ENCODE measurements at regions not wholly inside any gene's neighbourhood (a gene's known extent, or its start where the extent isn't known, plus 50 kb on each side); places are given as distances from the start of the nearest gene placed in this dataset.
"Not testable (repeated sequence)": the region's sequence is repeated elsewhere in the genome, so short reads cannot be mapped to it uniquely, and the experiment has no call there.

DNA sequence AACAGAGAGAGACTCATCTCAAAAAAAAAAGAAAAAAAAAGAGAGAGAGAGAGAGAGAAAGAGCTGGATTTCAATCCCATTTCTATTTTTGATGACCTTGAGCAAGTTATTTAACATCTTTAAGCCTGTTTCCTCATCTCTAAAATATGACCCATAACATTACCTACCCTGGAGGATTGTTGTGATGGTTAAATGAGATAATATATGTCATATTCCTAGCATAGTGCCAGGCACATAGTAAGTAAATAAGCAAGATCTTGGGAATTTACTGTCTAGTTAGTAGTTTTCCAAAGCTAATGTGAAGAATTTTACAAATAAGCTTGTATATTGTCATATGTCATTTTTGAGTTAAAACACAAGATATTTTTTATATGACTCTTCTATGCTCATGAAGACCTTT lies 236.5 kb downstream of the PHLDA1 start:
- DNase-seq (ENCODE audit: low read depth): no peak

DNA sequence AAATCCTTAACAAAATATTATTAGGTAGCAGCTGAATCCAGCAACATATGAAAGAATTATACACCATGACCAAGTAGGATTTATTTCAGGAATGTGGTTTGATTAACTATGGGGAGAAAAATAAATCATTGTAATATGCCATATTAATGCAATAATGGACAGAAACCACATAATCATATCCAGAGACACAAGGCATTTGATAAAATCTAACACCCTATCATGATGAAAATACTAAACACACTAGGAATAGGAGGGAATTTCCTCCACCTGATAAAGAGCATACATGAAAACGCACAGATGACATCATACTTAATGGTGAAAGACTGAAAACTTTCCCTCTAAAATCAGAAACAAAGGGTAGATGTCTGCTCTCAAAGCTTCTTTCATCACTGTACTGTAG lies 238.9 kb downstream of the PHLDA1 start:
- DNase-seq (ENCODE audit: low read depth): no peak

DNA sequence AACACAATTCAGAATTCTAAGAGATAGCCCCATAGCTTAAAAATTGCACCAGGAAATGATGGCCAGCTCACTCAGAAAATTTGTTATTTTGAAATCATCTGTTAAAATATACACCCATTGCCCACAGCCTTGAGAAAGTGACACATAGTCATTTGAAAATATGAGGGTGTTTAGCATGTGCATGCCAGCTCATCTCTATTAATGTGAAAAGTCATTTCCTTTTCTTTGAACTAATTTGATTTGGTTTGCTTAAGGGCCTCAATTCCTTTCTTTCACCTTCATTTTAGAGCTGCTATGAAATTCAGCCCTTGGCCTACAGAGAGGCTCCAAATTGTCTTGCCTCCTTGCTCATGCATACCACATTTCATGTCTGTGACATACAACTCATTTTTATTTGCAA lies 241.4 kb downstream of the PHLDA1 start:
- DNase-seq (ENCODE audit: low read depth): peak; percentile 73

DNA sequence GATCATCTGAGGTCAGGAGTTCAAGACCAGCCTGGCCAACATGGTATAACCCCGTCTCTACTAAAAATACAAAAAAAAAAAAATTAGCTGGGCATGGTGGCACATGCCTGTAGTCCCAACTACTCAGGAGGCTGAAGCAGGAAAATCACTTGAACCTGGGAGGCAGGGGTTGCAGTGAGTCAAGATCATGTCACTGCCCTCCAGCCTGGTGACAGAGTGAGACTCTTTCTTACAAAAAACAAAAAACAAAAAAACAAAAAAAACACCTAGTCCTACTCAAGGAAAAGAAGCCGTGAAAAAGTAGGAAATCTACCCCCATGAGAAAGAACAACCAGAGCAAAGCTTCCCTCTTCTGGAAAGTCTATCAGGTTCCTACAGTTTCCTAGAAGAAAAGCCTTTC lies 244.4 kb downstream of the PHLDA1 start:
- not testable (repeated sequence) for DNase-seq (ENCODE audit: low read depth)

DNA sequence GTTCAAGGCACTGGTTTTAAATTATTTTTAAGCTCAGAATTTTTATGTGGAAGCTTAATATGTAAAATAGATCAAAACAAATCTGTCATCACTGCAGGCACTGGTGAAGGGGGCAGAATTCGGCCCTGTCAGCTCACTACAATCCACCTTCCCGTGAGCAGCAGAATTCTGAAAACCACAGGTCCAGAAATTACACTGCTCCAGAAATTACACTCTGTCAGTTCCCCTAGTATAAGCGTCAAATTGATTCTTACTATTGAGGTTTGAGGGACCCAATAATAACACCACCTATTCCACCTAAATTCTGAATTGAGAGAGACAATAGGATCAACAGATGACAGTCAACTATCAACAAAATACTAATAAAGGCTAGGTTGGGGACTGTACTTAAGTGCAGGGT lies 245.5 kb downstream of the PHLDA1 start:
- DNase-seq (ENCODE audit: low read depth): no peak

DNA sequence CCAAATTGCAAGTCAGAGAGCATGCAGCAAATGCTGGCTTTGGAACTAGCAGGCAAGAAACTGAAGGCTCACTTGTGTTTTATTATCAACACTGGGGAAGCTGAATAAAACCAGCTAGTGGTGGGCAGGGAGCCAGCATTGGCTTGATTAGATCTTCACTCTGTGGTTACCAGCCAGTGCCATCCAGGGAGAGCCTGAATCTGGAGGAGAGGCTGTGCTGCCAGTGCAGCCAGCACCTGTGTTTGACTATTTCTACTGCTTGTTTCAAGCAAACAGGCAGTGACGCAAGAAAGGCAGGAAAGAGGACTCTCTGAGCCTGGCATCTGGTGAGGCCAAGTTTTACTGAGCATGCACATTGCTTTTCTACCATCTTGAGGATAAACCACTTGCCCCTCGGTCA lies 247.0 kb downstream of the PHLDA1 start:
- no peak for DNase-seq (ENCODE audit: low read depth)

DNA sequence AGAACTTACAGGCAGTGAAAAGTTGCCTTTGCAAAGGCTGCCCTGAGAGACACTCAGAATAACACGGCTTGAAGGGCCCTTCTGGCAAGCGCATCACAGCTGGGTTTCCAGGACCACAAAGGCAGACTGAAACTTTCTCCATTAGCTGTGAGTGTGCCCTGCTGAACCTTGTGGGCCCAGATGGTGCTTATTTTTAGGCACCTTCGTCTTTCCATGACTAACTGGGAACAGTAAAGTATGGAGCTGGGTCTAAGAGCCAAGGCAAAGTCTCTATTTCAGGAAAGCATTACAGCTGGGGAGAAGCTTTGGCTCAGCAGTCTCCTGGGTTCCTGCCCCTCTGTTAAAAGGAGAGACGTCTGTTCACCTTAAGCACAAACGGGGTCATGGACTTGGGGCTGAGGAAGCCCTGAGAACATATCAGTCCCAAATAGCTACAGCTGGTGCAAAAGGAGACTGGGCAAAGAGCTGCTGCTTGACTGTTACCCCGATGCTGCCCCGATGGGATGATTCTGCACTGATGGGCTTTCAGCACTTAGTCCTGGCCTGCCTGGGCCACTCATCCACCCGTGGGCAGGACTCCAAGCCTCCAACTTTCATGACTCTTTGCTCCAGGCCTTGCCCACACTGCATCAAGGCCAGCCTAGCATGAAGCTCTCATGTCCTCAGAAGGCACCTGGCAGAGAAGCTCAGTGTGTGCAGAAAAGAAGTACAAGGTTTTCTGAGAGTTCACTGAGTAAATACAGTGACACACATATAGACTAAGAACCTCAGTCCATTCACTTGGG lies 248.3 kb downstream of the PHLDA1 start:
- DNase-seq (ENCODE audit: low read depth): no peak

DNA sequence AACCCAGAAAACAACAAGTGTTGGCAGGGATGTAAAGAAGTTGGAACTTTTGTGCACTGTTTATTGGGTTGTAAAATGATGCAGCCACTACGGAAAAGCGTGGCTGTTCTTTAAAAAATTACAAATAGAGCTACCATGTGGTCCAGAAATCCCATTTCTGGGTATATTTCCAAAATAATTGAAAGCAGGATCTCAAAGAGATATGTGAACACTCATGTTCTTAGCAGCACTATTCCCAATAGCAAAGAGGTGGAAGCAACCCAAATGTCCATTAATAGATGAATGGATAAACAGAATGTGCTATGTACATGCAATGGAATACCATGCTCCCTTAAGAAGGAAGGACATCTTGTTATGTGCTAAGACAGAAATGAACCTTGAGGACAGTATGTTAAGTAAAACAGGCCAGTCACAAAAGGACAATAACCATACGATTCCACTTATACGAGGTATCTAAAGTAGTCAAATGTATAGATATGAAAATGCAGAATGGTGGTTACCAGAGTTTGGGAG lies 249.5 kb downstream of the PHLDA1 start:
- no peak for DNase-seq (ENCODE audit: low read depth)

DNA sequence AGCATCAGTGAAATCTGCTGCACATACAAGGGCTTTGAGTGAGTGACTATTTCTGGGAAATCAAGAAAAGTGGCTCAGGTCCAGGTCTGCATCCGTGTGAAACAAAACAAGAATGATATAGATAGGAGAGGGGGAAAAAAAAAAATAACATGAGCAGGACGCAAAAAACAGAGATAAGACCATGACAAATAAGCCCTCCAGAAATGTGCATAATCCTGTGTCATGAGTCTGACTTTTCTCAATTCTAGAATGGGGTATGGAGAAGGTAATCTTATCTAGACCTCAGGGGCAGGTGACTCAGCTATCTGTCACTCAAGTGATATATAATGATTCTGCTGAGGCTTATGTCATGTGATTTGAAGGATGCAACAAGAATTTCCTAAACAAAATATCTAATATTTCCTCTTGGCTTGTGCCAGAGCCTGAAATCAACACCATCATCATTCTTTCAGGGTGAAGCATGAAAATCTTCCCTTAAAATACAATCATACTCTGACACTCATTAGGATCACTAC lies 250.0 kb downstream of the PHLDA1 start:
- DNase-seq (ENCODE audit: low read depth): peak; percentile 90

DNA sequence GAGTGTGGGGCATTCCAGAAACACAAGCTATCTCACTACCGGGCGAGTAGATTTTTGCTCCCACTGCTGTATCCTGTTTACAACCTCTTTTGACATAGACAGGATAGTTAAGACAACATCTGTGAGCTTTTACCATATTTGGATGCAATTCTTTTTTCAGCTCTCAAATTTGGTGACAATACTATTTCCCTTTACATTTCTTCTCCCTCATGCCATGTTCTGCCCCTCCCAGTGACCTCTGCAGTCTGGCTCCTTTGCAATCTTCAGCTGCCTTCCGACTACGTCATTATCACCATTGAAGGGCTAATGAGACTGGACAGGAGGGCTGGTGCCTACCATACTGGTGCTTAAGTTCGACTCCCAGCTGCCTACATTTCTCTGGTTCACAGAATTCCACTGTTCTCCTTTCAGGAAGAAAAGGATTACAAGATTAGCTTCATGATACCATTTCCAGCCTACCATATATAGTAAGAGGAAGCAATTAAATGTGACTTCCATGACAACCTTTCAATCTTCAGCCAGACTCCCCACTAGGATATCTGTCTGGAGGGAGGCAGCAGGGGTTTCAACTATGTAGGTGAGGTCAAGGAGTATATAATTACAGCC lies 251.6 kb downstream of the PHLDA1 start:
- DNase-seq (ENCODE audit: low read depth): no peak

DNA sequence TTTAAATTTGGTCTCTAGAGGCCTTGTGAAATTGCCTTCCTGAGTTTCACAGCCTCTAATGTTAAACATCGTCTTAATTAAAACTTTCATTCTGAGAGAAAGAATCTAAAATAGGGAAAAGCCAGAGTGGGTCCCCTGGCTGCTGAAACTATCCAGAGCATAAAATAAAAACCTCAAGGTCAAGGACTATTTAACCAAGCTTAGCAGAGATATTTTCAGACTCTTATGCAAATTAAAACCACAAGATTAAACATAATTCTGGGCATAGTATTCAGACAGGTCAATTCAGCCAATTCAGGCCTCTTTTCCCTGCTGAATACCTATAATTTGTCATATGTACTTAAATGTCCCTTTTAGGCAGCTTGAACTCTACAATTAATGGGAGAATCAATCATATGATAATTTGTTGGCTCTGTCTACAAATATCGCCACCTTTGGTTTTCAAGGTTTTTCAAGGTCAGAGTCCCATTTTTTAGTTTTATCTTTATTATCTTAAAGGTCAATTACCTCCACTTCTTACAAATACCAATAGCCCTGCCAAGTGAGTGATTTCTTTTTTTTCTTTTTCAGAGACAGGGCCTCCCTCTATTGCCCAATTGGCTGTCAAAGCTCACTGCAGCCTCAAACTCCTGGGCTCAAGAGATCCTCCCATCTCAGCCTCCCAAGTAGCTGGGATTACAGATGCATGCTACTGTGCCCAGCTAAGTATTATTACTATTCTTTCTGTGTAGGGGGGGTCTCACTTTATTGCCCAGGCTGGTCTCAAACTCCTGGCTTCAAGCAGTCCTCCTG lies 257.1 kb downstream of the PHLDA1 start:
- no peak for DNase-seq (ENCODE audit: low read depth)

DNA sequence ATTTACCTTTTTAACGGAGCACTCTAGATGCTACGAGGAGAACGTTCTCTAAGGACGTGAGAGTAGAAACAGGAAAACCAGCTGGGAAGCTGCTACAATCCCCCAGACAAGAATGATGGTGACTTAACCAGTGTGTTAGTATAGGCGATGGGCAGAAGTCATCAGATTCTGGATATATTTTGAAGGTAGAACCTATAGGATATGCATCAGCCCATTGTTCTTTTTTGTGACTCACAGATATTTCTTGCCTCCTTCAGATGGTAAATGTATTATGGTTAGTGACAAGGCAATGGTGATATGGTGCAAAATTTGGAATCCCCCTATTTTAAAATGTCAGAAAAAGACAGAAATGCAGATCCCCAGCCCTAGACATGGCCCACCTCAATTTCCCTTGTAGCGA lies 258.2 kb downstream of the PHLDA1 start:
- DNase-seq (ENCODE audit: low read depth): no peak

DNA sequence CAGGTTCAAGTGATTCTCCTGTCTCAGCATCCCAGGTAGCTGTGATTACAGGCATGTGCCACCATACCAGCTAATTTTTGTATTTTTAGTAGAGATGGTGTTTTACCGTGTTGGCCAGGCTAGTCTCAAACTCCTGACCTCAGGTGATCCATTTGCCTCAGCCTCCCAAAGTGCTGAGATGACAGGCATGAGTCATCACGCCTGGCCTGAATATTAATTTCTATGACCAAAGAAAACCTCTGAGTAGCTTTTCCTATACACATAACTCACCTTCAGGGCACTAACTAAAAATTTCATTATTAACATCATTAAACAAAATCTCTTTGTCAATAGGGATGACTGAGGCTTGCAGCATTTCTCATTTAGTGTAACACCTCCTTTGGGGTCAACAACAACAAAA lies 259.6 kb upstream of the KRR1 start:
- no peak for DNase-seq (ENCODE audit: low read depth)

DNA sequence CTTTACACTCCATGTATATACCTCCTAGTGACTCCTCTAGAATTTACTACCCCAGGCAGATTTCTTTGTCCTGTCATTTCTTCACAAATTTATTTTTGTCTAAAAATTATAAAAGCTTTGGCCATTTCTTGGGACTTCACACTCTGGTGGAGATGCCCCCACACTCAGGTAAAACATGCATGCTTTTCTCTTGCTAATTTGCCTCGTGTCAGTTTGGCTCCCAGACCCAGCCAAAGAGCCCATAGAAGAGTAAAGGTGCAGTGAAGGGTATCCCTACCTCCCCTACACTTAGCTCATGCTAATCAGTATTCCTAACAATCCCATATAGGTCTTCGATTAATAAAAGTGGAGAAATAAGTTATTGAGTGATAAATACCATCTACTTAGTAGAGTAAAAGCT lies 256.5 kb upstream of the KRR1 start:
- DNase-seq (ENCODE audit: low read depth): no peak

DNA sequence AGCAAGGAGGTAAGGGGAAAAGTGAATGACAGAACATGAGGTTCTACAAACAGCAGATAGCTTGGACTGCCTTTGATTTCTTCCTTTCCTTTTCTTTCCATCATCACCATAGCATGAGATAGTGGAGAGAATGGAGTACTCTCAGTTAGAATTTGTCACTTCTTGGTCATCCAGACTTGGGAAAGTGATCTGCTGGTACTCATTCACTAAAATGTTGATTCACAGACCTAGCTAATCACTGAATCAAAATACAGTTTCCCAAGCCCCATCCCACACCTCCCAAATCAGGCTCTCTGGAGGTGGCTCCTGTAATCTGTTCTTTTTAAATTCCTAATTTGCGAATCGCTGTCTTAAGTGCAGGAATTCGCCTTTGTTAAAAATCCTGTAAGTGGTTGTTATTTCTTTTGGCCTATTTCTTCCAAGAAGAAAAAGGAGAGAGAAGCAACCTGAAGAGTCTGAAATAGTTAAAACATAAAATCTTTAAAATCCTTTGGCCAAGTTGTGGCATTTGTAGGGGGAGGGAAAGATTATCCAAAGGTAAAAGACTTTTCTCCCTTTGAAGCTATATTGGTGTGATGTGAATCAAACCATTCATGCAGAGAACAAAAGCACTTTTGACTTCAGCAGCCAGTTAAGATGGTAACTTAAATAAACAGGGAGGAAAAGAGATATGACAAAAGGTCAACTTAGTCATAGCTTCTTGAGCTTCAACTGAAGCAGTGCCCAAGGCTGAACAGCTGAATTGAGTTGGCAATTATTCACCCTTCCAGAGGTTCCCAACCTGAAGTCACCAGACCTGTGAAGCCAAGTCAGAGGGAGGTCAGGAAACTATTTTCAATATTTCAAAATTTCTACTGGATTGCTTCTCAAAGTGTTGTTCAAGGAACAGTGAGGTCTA lies 255.1 kb upstream of the KRR1 start:
- DNase-seq (ENCODE audit: low read depth): peak; percentile 65

DNA sequence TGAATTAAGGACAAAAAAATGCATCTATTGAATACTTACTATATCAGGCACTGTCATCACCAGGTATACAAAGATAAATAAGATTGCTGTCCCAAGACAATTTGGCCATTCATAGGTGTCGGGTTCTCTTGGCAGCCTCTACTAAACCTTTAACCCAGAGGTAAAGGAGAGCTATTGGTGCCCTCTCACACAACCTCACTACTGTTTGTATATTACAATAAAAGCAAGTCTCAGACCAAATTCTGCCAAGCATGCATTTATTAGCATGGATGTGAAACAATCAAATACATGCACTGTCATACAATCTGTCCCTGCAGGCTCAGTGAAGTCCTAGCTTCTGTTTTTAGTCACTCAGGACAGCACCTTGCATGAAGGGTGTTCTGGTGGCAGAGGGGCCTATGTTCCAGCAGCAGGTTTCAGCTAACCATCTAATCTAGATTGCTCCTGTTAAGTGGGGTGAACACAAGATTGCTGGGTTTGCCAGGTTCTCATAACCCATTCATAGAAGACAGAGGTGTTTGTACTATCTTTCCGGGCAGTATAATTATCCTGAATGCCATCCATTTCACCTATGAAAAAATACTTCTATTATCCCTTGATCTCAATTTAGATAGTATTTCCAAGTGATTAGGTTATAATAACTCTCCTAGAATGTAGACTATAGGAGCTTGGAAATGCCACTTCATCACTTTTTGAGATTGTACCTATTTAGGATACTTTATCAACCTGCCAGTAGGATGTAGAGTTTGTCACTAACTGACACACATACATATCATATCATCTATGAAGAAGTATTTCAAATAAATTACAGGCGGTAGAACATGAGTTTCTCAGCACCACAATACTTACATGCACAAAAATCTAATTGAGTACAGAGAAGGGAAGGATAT lies 254.0 kb upstream of the KRR1 start:
- DNase-seq (ENCODE audit: low read depth): no peak

DNA sequence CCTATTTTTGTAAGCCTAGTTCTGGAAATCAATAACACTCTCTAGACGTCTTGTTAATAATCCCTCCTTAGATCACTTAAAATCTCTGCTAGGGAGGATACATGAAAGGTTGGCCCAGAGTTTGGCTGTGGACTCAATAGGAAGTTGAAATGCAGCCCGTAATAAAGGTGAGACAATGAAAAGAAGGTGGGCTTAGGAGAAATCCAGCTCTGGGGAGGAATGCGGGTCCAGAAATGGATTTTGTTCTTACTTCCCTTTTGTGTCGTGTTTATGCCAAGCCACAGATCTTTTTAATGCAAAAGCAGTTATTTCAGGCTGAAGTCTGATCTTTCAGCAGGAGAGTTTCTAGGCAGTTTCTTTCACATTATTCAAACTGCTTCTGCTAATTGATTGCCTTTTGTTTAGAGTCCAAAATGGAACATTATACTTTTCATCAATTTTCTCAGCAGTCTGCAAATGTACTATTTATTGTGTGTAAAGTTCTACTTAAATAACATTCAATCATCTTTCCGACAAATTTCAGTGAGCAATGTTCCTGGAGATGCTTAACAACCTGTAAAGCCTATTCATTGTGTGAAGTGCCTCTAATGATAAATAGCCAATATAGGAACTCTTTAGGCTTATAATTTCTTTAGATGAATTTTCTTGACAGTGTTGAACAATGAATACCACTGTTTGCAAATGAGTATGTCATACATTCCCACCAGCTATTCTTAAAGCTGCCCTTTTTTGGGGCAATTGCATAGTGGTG lies 252.9 kb upstream of the KRR1 start:
- DNase-seq (ENCODE audit: low read depth): no peak

DNA sequence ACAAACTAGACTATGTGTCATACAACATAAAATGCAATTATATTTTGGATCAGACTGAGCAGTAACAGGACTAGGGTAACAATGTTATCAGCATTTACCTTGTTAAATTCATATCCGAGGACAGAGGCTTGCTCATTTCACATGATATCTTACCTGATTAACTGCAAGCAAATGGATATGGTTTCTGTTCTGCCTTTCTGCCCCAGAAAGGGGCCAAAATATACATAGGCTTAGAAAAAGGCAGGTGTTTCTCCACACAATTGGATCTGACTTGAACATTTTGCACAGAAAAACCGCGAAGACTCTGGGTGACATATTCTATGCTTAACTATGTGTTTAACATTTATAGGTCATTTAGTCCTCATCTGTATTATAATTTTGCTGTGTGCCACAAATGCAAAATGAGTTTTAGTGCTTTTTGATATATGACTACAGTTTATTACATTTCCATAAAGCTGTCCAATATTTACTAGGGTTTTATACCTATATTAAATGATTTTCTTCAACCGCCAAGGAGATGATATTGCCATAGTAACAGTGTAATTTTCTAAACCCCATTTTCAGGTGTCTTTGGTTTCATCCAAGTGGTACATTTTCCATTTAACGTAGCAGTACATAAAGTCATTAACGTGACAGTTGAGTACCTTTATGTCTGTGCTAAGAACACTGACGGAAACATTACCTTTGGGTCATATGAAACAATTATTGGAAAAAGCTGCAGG lies 249.3 kb upstream of the KRR1 start:
- no peak for DNase-seq (ENCODE audit: low read depth)

Measured in HS-5 (cell line).